Muscle of arm (tissue), 1 donor: ENCODE measurements at regions not wholly inside any gene's neighbourhood (a gene's known extent, or its start where the extent isn't known, plus 50 kb on each side); places are given as distances from the start of the nearest gene placed in this dataset.
A peak's percentile ranks its signal among the peaks of the same experiment; 100 is the strongest.
"Not testable (repeated sequence)": the region's sequence is repeated elsewhere in the genome, so short reads cannot be mapped to it uniquely, and the experiment has no call there.

Experiments used
- DNase-seq: peaks from one replicate; pipeline ENCODE4 v3.0.0-alpha.2; 2013

DNA sequence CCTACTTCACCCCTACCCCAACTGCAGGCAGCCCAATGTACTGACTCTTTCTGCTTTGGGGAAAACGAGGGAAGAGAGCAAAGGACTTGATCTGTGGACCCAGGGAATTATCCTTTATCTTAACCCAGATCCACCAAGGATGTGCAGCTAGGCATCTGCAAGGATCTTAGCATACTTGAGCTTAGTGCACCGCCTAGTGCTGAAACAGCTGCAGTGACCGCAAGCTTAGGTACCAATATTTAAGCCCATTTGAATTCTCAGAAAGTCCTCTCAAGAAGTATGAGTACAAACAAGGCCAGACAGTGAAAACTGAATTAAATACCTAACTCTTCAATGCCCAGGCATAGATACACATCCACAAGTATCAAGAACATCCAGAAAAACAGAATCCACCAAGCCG is 576.7 kb upstream of the ADAMTS16 start:
- DNase-seq = no peak

DNA sequence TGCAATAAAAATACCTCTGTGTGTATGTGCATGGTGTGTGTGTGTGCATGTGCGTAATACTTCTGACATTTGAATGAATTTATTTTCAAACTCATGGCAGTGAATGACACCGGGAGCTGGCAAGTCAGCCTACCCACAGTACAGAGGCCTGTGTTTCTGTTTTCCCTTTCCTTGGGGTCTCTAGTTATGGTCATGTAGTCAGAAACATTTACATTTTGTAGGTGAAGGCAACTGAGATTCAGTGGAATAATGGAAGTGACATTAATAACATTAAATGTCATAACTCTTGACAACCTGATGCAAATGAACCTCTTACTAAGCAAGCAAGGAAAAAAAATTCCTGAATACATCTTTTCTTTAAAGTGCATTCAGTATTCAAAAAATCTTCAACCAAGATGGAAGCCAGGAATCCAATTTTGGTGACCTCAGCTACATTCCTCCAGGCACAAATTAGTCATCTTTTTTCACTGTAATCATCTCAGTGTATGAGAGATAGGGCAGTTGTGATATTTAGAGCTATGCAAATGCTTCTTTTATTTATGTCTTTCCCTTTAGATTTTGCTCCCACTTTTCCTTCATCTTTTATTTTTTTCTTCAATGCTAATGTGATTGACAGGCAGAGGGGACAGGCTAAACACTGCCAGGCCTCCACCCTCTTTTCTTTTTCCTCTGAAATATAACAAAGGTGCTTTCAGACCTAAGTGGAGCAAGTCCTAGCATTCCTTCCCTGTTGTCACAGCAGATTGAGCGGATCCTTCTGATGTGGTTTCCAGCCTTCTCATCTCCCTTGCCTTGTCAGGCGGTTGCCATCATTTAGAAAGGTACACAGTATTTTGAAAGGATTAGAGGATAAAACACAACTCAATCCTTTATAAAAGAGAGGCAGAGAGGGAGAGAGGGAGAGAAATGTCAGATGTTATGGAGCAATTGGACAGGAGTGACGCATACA is 569.8 kb upstream of the ADAMTS16 start:
- DNase-seq = no peak

GRCh38 chr5:4571248-4571948 is 568.7 kb upstream of the ADAMTS16 start:
- no peak for DNase-seq

DNA sequence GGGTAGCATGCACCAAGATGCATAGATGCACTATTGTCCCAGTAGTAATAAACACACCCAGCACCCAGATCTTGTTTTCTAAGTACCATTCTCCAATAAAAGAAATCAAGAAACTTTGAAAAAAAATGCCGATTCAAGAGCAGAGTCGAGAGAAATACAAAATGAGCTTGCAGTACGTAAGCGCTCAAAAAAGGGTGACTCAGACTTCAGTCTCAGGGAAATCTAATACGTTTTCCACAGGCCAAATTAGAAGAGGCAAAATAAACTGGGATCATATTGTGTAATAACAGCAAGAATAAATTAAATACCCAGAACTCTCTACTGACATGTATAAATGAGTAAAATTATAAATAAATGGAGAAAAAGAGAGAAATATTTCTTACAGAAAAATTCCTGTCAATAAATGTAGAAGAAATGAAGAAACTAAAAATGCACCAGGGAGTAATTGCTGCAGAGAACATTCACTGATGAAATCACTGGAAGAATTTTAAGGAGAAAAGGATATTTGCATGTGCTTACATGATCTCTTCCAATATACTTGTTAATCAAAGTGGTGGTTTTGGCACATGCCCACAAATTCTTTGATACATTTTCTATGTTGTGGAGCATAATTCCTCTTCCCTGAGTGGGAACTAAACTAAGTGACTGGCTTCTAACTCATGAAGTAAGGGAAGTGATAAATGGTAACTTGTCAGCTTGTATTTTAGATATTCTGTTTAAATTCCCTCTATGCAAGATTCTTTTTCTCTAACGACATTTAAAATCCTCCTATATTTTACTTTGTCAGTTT is 567.6 kb upstream of the ADAMTS16 start:
- DNase-seq = peak; percentile 49

DNA sequence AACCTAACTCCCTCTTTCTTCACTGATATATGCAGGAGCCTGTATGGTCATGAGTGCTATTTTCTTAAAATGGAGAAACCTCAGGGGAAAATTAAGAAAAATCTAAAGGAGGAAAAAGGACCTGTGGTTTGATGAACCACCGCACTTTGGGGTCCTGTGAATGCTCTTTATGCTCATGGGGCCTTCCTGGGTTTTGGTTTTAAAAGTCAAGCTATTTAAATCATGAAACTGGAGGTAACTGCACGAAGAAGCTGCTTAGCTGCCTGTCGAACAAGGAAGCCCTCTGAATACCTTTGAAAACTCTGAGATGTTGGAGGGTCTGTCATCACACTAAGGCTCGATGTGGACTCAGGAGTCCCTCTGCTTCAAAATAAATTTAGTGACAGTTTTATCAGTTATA is 564.5 kb upstream of the ADAMTS16 start:
- no peak for DNase-seq

DNA sequence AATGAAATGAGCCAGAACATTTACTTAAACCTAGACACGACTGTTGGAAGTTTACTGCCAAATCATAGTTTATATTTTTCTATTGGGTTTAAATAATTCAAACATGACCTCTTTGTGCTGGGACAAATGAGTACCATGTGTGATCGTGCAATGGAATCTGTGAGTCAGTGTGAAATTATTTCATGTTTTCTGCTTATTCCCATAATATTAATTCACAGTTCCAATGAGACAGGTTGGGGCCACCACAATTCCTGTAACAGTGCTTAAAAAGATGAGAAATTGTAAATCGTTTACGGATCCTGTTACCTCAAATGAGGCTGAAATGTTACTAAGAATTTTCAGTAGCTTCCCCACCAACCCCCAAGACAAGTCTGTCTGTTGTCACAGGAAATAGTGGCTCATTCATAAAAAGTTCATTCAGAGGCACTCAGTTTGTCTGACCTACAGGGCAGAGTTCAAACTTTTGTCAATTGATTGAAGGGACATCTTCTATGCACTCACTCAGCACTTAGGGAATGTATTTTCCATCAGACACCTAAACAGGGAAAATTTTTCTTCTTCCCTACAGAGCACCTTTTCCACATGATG is 563.9 kb upstream of the ADAMTS16 start:
- peak; percentile 73 for DNase-seq

- DNase-seq = no peak
These were observed 563.2 kb upstream of the ADAMTS16 start for GRCh38 chr5:4576908-4577307.

DNA sequence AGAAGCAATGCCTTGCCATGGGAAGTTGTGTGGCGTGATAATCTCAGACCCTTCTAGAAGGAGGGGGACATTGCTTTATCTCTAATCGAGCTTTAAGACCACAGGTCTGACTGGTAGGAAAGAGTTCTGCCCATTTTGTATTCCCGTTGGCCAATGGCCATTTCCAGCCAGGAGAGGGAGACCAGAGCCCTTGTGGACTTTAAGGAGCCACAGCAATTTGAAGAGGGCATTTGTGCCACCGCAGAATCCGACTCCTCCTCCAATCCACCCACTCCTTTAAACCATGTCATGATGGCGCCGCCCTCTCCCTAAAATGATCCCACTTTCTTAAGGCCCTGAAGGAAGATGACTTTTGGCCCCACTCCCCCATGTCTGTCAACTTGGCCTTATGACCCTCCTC is 560.5 kb upstream of the ADAMTS16 start:
- no peak for DNase-seq

DNA sequence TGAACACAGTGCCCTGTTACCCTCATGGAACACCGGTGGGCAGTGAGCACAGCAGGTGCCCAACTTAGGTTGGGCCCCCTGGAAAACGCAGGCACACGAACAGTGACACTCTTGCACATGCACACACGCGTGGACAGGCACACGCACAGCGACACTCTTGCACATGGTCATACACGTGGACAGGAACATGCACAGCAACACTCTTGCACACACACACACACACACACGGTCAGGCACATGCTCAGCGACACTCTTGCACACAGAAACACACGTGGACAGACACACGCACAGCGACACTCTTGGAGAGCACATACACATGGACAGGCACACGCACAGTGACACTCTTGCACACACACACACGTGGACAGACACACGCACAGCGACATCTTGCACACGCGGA is 559.4 kb upstream of the ADAMTS16 start:
- DNase-seq = no peak

DNA sequence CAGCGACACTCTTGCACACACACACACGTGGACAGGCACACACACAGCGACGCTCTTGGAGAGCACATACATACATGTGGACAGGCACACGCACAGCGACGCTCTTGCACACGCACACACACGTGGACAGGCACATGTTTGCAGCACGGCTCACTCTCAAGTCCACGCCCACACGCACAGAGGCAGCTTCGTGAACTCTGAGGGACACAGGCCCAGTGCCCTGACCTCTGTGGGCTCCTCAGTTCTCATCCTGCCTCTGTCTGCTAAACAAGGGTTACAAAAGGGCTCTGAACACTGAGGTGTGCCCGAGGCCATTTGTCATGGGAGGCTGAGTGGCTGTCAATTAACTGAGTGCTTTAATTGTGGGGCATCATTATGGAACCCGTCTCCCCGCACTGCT is 558.8 kb upstream of the ADAMTS16 start:
- no peak for DNase-seq

DNA sequence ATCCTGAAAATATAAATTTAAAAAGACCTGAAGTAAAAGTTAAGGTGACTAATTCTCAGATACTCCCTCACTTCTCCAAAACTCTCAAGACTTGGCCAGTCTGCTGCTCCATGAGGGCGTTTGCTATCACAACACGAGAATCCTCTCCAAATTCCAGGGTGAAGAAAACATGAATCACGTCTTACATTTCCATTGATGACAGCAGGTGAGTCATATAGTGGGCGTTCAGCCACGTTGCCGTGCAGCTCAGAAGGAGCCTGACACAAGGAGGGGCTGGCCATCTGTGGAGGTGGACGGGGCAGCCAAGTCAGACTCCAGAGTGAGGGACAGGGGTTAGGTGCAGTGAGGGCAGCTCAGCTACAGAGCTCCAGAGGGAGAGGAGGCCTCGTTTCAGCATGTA is 555.1 kb upstream of the ADAMTS16 start:
- peak; percentile 36 for DNase-seq

DNA sequence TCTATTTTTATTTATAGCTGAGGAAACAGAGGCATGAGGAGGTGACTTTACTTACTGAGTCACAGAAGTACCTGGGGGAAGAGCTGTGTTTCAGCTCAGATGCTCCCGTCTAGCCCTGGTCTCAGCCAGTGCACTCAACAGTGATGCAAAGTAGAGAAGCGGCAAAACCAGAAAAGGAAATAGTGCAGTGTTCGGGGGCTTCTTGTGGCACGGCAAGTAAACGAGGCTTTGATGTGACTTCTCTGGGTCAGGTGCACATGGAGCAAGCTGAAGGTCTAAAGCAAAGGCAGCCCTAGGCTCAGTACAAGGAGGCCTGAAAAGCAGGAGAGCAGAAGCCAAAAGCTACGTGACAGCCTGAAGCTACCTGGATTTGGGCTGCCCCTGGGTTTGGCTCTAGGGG is 526.7 kb upstream of the ADAMTS16 start:
- DNase-seq = no peak

DNA sequence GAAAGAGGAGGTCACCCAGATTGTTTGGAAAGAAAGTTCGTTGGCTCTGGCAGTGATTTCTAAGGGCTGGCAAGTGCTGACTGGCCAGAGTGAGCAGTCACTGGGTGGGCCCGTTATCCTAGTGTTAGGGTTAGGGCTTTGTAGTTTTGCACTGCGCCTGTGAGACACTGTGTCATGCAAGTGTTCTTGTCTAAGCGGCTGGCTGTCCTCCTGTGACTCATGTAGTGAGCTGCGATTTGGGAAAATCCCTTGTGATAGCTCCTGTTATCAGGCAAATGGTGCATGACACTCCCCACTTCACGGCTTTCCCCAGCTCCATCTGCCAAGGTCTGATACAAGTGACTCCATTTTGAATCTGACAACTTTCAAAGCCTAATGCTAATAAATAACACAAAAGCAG is 526.0 kb upstream of the ADAMTS16 start:
- DNase-seq = no peak

- not testable (repeated sequence) for DNase-seq
These were observed 524.8 kb upstream of the ADAMTS16 start for GRCh38 chr5:4615369-4615768.

DNA sequence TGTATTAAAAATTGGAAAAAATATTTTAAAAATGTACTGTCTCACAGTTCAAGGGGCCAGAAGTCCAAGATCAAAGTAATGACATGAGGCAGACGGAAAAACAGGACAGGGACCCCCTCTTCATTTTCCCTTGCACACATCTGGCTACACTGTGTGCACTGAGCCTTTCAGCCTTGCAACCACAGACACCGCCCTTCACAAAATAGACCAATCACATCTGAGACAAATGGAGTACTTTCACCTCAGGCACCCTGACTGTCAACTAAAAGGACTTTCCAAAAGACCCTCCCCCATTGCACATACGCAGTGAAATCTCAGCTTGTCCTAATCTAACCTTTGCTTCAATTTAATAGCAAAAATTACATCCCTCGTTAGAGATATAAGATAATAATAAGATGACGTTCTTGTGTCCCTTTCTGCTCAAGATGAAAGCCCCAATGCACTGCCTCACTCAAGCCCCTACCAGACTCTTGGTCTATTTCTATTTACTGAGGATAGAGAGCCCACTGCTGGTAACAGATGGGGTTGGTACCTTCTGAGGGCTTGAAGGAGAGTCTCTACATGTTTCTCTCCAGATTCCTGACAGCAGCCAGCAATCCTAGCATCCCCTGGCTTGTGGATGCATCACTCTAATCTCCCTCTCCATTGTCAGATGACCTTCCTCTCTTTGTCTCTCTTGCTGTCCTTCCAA is 514.8 kb upstream of the ADAMTS16 start:
- DNase-seq = no peak

GRCh38 chr5:4627131-4627530 is 513.0 kb upstream of the ADAMTS16 start:
- DNase-seq = no peak

- DNase-seq = no peak
These were observed 512.2 kb upstream of the ADAMTS16 start for GRCh38 chr5:4627929-4628328.

- DNase-seq = no peak
These were observed 511.3 kb upstream of the ADAMTS16 start for GRCh38 chr5:4628645-4629385.

DNA sequence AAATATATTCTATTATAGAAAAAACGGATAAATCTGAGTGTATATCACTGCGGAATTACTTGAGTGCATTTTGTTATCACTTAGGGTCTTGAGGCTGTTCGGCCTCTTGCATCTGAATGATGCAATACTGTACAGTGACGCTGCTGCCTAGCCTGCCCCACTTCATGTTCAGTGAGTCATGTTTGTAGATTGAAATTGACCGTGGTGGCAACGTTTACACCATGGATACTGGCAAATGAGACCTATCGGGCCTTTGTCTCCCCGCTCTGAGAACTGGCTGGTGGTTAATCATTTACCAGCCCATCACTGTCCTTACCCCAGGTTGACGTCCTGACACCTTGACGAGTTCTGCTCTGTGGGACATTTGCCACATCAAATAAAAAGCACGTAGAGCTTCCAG is 510.1 kb upstream of the ADAMTS16 start:
- no peak for DNase-seq

DNA sequence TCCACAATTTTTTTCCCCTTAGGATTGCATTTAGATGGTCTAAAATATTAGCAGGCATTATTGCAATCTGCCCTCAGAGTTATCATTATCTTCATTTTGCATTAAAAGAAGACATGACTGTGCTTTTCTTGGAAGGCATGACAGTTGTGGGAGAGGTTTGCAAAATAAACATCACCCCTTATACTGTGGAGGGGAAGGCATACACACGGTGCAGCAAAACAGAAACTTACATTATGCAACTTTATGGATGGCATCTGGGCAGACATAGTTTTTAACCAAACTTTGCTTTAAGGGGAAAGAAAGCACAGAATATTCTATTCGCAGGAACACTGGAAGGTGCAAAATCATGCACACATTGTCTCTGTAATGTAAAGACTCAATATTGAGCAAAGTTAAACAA is 505.8 kb upstream of the ADAMTS16 start:
- DNase-seq = no peak

- no peak for DNase-seq
These were observed 503.8 kb upstream of the ADAMTS16 start for GRCh38 chr5:4636378-4636777.
